Neural cell (in vitro differentiated cells): ENCODE measurements at regions not wholly inside any gene's neighbourhood (a gene's known extent, or its start where the extent isn't known, plus 50 kb on each side); places are given as distances from the start of the nearest gene placed in this dataset.

Source experiments
- H2AFZ ChIP-seq: fragments of 200-600, 300-800 bp; sonication (generic), shearing (Covaris generic); 2 replicates; pipeline ENCODE4 v1.6.0; 2014; ENCODE audit warnings: low read depth, mild to moderate bottlenecking, antibody characterized with exemption, low read length, moderate library complexity
- H3F3A ChIP-seq: fragments of 200-600 bp; shearing (Covaris generic); 2 replicates; pipeline ENCODE4 v1.6.1; 2016; ENCODE audit warnings: mild to moderate bottlenecking, moderate library complexity, mixed read lengths, antibody characterized with exemption, low read length; ENCODE audit not compliant: insufficient read depth, poor library complexity, severe bottlenecking
- H3K27ac ChIP-seq: fragments of 200-600, 300-800 bp; sonication (generic), shearing (Covaris generic); 2 replicates; pipeline ENCODE4 v1.5.1; 2014; ENCODE audit warnings: mild to moderate bottlenecking, low read length, moderate library complexity
- H3K27me3 ChIP-seq: fragments of 300-800, 200-600 bp; sonication (generic), shearing (Covaris generic); 2 replicates; pipeline ENCODE4 v1.6.0; 2014; ENCODE audit warnings: mild to moderate bottlenecking, low read depth, low read length, moderate library complexity; ENCODE audit not compliant: insufficient read depth
- H3K36me3 ChIP-seq: fragments of 300-800, 200-600 bp; sonication (generic), shearing (Covaris generic); 2 replicates; pipeline ENCODE4 v1.5.1; 2014; ENCODE audit warnings: mild to moderate bottlenecking, antibody characterized with exemption, low read length, moderate library complexity; ENCODE audit not compliant: insufficient read depth
- H3K4me2 ChIP-seq: fragments of 300-800, 200-600 bp; sonication (generic), shearing (Covaris generic); 2 replicates; pipeline ENCODE4 v1.6.0; 2014; ENCODE audit warnings: mild to moderate bottlenecking, low read length
- H3K4me3 ChIP-seq: fragments of 300-800, 200-600 bp; sonication (generic), shearing (Covaris generic); 2 replicates; pipeline ENCODE4 v1.5.1; 2014; ENCODE audit warnings: mild to moderate bottlenecking, low read length, moderate library complexity
- H3K79me2 ChIP-seq: fragments of 200-600 bp; shearing (Covaris generic); replicated peaks from 2 replicates; pipeline ENCODE4 v1.6.0; 2014; ENCODE audit warnings: mild to moderate bottlenecking, low read length, moderate library complexity; ENCODE audit not compliant: insufficient read depth
- H3K9ac ChIP-seq: fragments of 300-800, 200-600 bp; sonication (generic), shearing (Covaris generic); 2 replicates; pipeline ENCODE4 v1.6.1; 2016; ENCODE audit warnings: mild to moderate bottlenecking, low read length, mixed read lengths
- H3K9me2 ChIP-seq: fragments of 200-600 bp; shearing (Covaris generic); 2 replicates; pipeline ENCODE4 v1.6.1; 2016; ENCODE audit warnings: mild to moderate bottlenecking, low read length, mixed read lengths; ENCODE audit not compliant: insufficient read depth
- H3K9me3 ChIP-seq: fragments of 200-600, 300-800 bp; sonication (generic), shearing (Covaris generic); 2 replicates; pipeline ENCODE4 v1.6.1; 2016; ENCODE audit warnings: mild to moderate bottlenecking, mixed run types, low read length, moderate library complexity, mixed read lengths
- H4K20me1 ChIP-seq: fragments of 200-600 bp; shearing (Covaris generic); 2 replicates; pipeline ENCODE4 v1.6.1; 2016; ENCODE audit warnings: mild to moderate bottlenecking, mixed run types; ENCODE audit not compliant: insufficient read depth
- EP300 ChIP-seq: fragments of 450-650 bp; conservative IDR thresholded peaks from 2 replicates; pipeline ENCODE4 v1.6.1; 2014; ENCODE audit warnings: antibody characterized with exemption, mild to moderate bottlenecking, moderate library complexity; ENCODE audit not compliant: poor library complexity, severe bottlenecking
- EZH2 ChIP-seq: fragments of 200-600, 300-800 bp; shearing (Covaris generic), sonication (generic); IDR thresholded peaks from 2 replicates; pipeline ENCODE4 v1.6.1; 2014; ENCODE audit warnings: antibody characterized with exemption, low read length, borderline replicate concordance, mild to moderate bottlenecking; ENCODE audit not compliant: insufficient read depth, poor library complexity, severe bottlenecking
- MXI1 ChIP-seq: fragments of 450-650 bp; conservative IDR thresholded peaks from 2 replicates; pipeline ENCODE4 v1.6.1; 2014; ENCODE audit warnings: antibody characterized with exemption, mild to moderate bottlenecking; ENCODE audit not compliant: poor library complexity, severe bottlenecking
- POLR2AphosphoS5 ChIP-seq: IDR thresholded peaks from 2 replicates; pipeline ENCODE4 v1.6.1; 2012
- RAD21 ChIP-seq: fragments of 450-650 bp; conservative IDR thresholded peaks from 2 replicates; pipeline ENCODE4 v1.6.1; 2014; ENCODE audit warnings: antibody characterized with exemption, mild to moderate bottlenecking, moderate library complexity
- SMC3 ChIP-seq: fragments of 450-650 bp; conservative IDR thresholded peaks from 2 replicates; pipeline ENCODE4 v1.6.1; 2014; ENCODE audit warnings: antibody characterized with exemption, mild to moderate bottlenecking, moderate library complexity; ENCODE audit not compliant: poor library complexity
- TAF1 ChIP-seq: IDR thresholded peaks from 2 replicates; pipeline ENCODE4 v1.6.1; 2012; ENCODE audit warnings: low read depth
- TF ChIP-seq, protein P1 (sequence below): fragments of 450-650 bp; IDR thresholded peaks from 2 replicates; pipeline ENCODE4 v1.5.1; 2014; ENCODE audit warnings: antibody characterized with exemption, mild to moderate bottlenecking, moderate library complexity; ENCODE audit not compliant: poor library complexity, severe bottlenecking
- TF ChIP-seq, protein P2 (sequence below): IDR thresholded peaks from 2 replicates; pipeline ENCODE4 v1.6.1; 2012; ENCODE audit warnings: borderline replicate concordance

GRCh38 chrX:103155201-103155600 lies 59.7 kb upstream of the BEX4 start:
- no peaks in the 10 kb centered on the region for H3K9me3 ChIP-seq
- H3K79me2 ChIP-seq, result no peaks in the 10 kb centered on the region
- no peaks in the 10 kb centered on the region for H3K9me2 ChIP-seq
- no peaks in the 10 kb centered on the region for H3K27me3 ChIP-seq
- H3K4me3 ChIP-seq, result no peak overlapping the region
- H3K27ac ChIP-seq, result no peak overlapping the region
- H3K4me2 ChIP-seq, result no peak overlapping the region
- no peak overlapping the region for H2AFZ ChIP-seq
- no peak overlapping the region for H3K9ac ChIP-seq
- H4K20me1 ChIP-seq, result no peaks in the 10 kb centered on the region
- no peaks in the 10 kb centered on the region for H3F3A ChIP-seq
- no peaks in the 10 kb centered on the region for H3K36me3 ChIP-seq
- TF ChIP-seq EZH2 (no peak), SMC3 (no peak), EP300 (no peak), TAF1 (no peak), RAD21 (no peak), MXI1 (no peak), POLR2AphosphoS5 (no peak)
- TF ChIP-seq, protein P1, sequence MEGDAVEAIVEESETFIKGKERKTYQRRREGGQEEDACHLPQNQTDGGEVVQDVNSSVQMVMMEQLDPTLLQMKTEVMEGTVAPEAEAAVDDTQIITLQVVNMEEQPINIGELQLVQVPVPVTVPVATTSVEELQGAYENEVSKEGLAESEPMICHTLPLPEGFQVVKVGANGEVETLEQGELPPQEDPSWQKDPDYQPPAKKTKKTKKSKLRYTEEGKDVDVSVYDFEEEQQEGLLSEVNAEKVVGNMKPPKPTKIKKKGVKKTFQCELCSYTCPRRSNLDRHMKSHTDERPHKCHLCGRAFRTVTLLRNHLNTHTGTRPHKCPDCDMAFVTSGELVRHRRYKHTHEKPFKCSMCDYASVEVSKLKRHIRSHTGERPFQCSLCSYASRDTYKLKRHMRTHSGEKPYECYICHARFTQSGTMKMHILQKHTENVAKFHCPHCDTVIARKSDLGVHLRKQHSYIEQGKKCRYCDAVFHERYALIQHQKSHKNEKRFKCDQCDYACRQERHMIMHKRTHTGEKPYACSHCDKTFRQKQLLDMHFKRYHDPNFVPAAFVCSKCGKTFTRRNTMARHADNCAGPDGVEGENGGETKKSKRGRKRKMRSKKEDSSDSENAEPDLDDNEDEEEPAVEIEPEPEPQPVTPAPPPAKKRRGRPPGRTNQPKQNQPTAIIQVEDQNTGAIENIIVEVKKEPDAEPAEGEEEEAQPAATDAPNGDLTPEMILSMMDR, result no peak
- TF ChIP-seq, protein P2, sequence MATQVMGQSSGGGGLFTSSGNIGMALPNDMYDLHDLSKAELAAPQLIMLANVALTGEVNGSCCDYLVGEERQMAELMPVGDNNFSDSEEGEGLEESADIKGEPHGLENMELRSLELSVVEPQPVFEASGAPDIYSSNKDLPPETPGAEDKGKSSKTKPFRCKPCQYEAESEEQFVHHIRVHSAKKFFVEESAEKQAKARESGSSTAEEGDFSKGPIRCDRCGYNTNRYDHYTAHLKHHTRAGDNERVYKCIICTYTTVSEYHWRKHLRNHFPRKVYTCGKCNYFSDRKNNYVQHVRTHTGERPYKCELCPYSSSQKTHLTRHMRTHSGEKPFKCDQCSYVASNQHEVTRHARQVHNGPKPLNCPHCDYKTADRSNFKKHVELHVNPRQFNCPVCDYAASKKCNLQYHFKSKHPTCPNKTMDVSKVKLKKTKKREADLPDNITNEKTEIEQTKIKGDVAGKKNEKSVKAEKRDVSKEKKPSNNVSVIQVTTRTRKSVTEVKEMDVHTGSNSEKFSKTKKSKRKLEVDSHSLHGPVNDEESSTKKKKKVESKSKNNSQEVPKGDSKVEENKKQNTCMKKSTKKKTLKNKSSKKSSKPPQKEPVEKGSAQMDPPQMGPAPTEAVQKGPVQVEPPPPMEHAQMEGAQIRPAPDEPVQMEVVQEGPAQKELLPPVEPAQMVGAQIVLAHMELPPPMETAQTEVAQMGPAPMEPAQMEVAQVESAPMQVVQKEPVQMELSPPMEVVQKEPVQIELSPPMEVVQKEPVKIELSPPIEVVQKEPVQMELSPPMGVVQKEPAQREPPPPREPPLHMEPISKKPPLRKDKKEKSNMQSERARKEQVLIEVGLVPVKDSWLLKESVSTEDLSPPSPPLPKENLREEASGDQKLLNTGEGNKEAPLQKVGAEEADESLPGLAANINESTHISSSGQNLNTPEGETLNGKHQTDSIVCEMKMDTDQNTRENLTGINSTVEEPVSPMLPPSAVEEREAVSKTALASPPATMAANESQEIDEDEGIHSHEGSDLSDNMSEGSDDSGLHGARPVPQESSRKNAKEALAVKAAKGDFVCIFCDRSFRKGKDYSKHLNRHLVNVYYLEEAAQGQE, result no peak

GRCh38 chrX:103153661-103154060 lies 60.7 kb upstream of the NXF3 start:
- no peaks in the 10 kb centered on the region for H3K9me3 ChIP-seq
- TF ChIP-seq, protein P1, result no peak
- TF ChIP-seq POLR2AphosphoS5 (no peak), MXI1 (no peak), RAD21 (no peak), SMC3 (no peak), EZH2 (no peak), TAF1 (no peak), EP300 (no peak)
- TF ChIP-seq, protein P2, result no peak

More at GRCh38 chrX:103153661-103154060, 60.7 kb upstream of the NXF3 start:
- Histone ChIP-seq H3K4me3 (no peak overlapping the region), H3K27me3 (no peaks in the 10 kb centered on the region), H3K4me2 (no peak overlapping the region), H3K9ac (no peak overlapping the region), H3K27ac (no peak overlapping the region), H3K36me3 (no peaks in the 10 kb centered on the region), H2AFZ (no peak overlapping the region), H3F3A (no peaks in the 10 kb centered on the region), H4K20me1 (no peaks in the 10 kb centered on the region), H3K79me2 (no peaks in the 10 kb centered on the region), H3K9me2 (no peaks in the 10 kb centered on the region)
